GM18511 (cell line): ENCODE measurements at regions not wholly inside any gene's neighbourhood (a gene's known extent, or its start where the extent isn't known, plus 50 kb on each side); places are given as distances from the start of the nearest gene placed in this dataset.

ENCODE experiments used
- ATAC-seq: cut with Tn5 transposase; IDR thresholded peaks from one replicate; pipeline ENCODE4 v1.9.1; 2021; ENCODE audit warnings: mild to moderate bottlenecking, moderate library complexity; ENCODE audit not compliant: unreplicated experiment

- ATAC-seq = no peak
Measured at GRCh38 chr13:47829690-47830089, 171.4 kb downstream of the SUCLA2 start.

GRCh38 chr13:47826471-47826870, 174.6 kb downstream of the SUCLA2 start:
- no peak for ATAC-seq

- ATAC-seq = no peak
Measured at GRCh38 chr13:47822036-47822435, 179.0 kb downstream of the SUCLA2 start.

DNA sequence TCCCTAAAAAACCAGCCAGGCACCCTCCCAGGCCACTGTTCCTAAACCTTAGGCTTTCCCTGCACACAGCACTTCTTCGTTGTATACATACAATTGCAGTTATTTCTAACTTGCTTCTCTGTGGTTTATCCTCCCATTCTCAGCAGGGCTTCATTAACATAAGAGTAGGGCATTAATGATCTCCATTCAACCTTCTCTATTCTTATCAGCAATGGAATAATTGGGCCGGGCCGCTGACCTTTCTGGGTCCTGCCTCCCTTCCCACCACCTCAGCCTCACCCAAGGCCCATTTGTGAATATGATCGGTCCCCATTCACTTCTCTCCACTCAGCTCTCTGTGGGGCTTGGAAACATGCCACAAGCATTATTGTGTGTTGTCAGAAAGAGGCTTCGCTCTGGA, 184.2 kb downstream of the SUCLA2 start:
- no peak for ATAC-seq

- no peak for ATAC-seq
Measured at GRCh38 chr13:47813718-47814117, 187.4 kb downstream of the SUCLA2 start.

GRCh38 chr13:47809411-47809810, 191.7 kb downstream of the SUCLA2 start:
- no peak for ATAC-seq

- ATAC-seq = no peak
Measured at GRCh38 chr13:47803131-47803530, 197.9 kb downstream of the SUCLA2 start.

DNA sequence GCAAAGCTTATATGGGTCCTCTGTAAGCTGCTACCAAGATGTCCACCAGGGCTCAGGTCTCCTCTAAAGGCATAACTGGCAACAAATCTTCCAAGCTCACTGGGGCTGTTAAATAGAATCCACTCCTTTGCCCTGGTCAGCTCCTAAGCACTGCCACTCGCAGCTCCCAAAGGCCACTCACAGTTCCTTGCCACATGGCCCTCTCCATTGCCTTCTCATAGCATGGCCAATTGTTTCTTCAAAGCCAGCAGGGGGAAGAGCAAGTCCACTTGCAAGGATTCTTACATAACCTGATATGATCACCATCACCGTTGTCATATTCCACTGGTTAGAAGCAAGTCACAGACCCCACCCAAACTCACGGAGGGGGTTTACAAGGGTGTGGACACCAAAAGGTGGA, 199.5 kb downstream of the SUCLA2 start:
- ATAC-seq = no peak

- no peak for ATAC-seq
Measured at GRCh38 chr13:47800593-47800992, 200.5 kb downstream of the SUCLA2 start.

GRCh38 chr13:47798906-47799305, 202.2 kb downstream of the SUCLA2 start:
- ATAC-seq = no peak

DNA sequence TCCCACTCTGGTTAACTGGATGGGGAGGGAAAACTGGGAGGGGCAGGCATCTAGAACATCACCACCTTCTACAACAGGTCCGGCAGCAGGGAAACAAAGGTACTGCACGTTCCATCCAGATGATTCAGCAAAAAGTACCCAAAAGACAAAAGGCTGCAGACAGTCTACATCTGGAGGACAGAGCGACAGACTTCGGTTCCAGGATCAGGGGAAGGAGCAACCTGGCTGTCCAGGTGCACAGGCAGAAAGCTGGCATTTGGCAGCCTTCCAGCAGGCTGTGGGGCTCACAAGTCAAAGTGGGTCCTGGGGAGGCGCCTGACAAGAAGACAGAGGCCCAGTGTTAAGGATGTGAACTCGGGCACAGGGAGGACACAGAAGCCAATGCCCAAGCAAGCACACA, 202.9 kb downstream of the SUCLA2 start:
- no peak for ATAC-seq

GRCh38 chr13:47796816-47797215, 204.3 kb downstream of the SUCLA2 start:
- ATAC-seq = no peak

DNA sequence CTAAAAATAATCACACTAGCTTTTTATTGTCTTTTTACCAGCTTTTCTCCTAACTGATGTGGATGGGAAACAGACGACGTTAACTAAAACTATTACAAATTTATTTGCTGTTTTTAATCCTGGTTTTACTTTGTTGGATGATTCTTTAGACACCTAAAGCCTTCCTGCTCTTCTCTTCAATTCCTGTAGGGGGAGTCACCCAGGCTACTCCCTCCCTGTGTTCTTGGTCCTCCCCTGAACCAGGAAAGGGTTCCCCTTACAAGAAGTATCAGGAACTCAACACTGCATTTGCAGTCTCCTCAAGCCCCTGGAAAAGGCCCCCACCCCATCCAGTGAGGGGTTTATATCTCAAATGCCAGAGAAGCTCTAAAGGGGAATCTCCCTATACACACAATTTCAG, 206.1 kb downstream of the SUCLA2 start:
- no peak for ATAC-seq

DNA sequence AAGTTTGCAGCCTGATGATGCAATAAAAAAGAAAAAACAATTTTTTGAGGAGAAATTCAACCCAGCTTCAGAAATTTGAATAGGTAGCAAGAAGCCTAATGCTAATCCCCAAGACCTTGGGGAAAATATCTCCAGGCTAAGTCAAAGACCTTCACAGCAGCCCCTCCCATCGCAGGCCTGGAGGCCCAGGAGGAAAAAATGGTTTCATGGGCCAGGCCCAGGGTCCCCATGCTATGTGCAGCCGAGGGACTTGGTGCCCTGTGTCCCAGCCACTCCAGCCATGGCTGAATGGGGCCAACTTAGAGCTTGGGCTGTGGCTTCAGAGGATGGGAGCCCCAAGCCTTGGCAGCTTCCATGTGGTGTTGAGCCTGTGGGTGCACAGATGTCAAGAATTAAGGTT, 210.3 kb downstream of the SUCLA2 start:
- no peak for ATAC-seq

DNA sequence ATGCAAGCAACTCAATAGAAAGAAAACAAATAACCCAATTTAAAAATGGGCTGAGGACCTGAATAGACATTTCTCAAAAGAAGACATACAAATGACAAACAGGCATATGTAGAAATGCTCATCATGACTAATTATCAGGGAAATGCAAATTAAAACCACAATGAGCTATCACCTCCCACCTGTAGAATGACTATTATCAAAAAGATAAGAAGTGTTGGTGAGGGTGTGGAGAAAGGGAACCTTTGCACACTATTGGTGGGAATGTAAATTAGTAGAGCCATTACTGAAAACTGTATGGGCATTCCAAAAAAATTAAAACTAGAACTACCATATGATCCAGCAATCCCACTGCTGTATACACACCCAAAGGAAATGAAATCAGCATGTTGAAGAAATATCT, 212.2 kb downstream of the SUCLA2 start:
- no peak for ATAC-seq

DNA sequence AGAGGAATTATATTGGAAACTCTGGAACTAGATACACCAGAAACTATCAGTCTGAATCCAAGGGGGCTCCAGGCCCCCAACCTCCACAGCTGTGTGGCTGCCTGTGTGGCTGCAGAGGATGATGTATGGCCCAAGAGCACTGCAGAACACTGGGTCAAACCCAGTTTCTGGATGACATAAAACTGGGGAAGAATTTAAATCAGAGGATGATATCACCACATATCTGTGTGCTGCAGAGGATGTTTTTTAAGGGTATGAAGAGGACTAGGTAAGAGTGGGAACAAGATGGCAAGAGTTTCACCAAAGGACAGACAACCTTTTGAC, 226.4 kb downstream of the SUCLA2 start:
- ATAC-seq = peak; percentile 11

DNA sequence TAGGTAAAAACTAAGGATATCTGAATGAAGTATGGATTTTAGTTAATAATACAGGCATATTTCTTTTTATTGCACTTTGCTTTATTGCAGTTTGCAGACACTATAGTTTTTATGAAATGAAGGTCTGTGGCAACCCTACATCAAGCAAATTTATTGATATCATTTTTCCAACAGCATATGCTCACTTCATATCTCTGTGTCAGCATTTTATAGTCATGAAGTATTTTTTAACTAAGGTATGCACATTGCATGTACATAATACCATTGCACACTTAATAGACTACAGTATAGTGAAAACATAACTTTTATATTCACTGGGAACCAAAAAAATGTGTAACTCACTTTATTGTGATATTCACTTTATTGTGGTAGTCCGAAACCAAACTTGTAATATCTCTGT, 236.3 kb downstream of the SUCLA2 start:
- no peak for ATAC-seq

DNA sequence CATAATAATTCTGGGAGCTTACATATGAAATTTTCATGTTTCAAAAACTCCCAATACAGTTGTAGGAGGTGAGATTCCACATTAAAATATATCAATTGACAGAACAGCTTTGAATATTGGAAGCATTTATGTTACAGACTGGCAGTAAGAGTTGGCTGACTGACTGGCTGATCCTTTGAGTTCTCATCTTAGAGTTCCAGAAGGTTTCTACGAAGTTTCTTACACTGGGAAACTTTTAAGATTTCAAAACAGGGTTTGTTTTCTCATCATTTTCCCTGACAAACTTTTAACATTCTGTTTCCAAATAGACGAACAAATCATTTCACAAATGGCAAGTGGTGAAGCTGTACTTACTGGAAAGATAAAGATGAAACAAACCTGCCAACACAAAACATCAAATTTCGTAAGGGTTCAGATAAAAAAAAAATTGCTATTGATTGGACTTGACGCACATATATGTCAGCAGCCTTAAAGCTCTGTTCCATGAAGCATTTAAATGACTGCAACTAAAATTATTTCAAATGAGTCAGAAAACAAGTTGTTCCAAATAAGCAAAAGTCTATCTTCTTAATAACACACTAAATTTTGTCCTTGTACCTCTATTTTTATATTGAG, 243.5 kb downstream of the SUCLA2 start:
- no peak for ATAC-seq

- ATAC-seq = no peak
Measured at GRCh38 chr13:47747901-47748300, 253.2 kb downstream of the SUCLA2 start.

GRCh38 chr13:47726394-47726793, 274.7 kb downstream of the SUCLA2 start:
- ATAC-seq = no peak

- no peak for ATAC-seq
Measured at GRCh38 chr13:47723898-47724297, 277.2 kb downstream of the SUCLA2 start.

DNA sequence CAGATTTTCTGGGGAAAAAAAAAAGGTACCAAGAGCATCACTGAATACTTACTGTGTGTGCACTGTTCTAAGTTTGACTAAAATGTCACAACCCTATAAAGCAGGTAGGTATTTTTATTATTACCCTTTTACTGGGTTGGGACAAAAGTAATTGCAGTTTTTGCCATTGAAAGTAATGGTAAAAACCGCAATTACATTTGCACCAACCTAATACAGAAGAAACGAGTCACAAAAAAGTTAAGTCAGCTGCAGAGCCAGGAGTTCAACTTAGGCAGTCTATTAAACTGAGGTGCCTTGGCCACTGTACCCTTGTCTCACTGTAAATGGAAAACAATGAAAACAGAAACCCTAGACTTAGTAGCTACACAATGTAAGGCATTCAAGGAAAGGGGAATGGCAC, 281.9 kb downstream of the SUCLA2 start:
- no peak for ATAC-seq

GRCh38 chr13:47718556-47718955, 282.5 kb downstream of the SUCLA2 start:
- no peak for ATAC-seq

DNA sequence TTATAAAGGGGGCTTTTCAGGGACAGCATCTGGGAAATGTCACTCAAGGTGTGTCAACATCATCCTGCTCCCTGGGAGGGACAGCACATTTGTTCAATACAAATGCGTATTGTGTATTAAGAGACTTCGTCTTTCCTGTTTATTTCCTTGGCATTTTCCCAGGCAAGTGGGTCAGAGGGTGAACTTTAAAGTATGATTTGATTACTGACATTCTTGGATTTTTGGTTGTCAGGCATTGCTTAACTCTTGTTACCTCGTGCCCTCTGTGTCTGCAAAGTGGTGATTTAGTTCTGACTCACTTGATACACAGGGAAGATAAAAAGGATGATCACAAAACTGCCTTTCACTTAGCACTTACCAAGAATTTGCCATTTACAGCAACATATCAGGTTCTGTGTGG, 292.7 kb downstream of the SUCLA2 start:
- no peak for ATAC-seq
